OCI-LY7 (cell line): ENCODE measurements at regions not wholly inside any gene's neighbourhood (a gene's known extent, or its start where the extent isn't known, plus 50 kb on each side); places are given as distances from the start of the nearest gene placed in this dataset.

Experiments used
- BruUV-seq: library from RNA; stranded (reverse); fragments of 400-500 nt; replicated peaks from 2 replicates; lab custom pipeline; 2021; lab: Mats Ljungman, UMichigan
- CTCF ChIA-PET: fragments of 300-600 bp; sonication (Branson Sonifier 250); formaldehyde crosslinking; loops from one replicate; lab custom pipeline; 2022; ENCODE audit warnings: antibody characterized with exemption; ENCODE audit not compliant: unreplicated experiment; lab: Charles Lee
- POLR2A ChIA-PET: fragments of 300-600 bp; sonication (Branson Sonifier 250); formaldehyde crosslinking; loops from one replicate; lab custom pipeline; 2022; ENCODE audit warnings: antibody characterized with exemption; lab: Charles Lee
- DNase-seq: peaks from one replicate; pipeline ENCODE4 v3.0.0-alpha.2; 2015; ENCODE audit warnings: low spot score
- H2AFZ ChIP-seq: fragments of 200-600 bp; sonication (generic), shearing (Covaris generic); 2 replicates; pipeline ENCODE4 v1.6.1; 2014; ENCODE audit warnings: mild to moderate bottlenecking, antibody characterized with exemption, low read length, moderate library complexity
- H3K27ac ChIP-seq: fragments of 200-600 bp; sonication (generic); 2 replicates; pipeline ENCODE4 v1.5.1; 2014; ENCODE audit warnings: mixed run types, low read depth, mild to moderate bottlenecking, moderate library complexity, low read length, inconsistent platforms; ENCODE audit not compliant: poor library complexity, severe bottlenecking
- H3K36me3 ChIP-seq: fragments of 200-600 bp; sonication (generic); 2 replicates; pipeline ENCODE4 v1.6.1; 2014; ENCODE audit warnings: mild to moderate bottlenecking, antibody characterized with exemption, low read length, moderate library complexity, mixed read lengths; ENCODE audit not compliant: insufficient read depth
- H3K4me1 ChIP-seq: fragments of 200-600 bp; sonication (generic); 2 replicates; pipeline ENCODE4 v1.5.1; 2014; ENCODE audit warnings: mild to moderate bottlenecking, low read length; ENCODE audit not compliant: insufficient read depth, poor library complexity, severe bottlenecking
- H3K4me2 ChIP-seq: fragments of 200-600 bp; sonication (generic); 2 replicates; pipeline ENCODE4 v1.6.1; 2014; ENCODE audit warnings: mild to moderate bottlenecking, low read length
- H3K4me3 ChIP-seq: fragments of 200-600 bp; sonication (generic); 2 replicates; pipeline ENCODE4 v1.5.1; 2014; ENCODE audit warnings: mild to moderate bottlenecking, low read depth, low read length; ENCODE audit not compliant: poor library complexity, severe bottlenecking
- H3K79me2 ChIP-seq: fragments of 200-600 bp; sonication (generic); 2 replicates; pipeline ENCODE4 v1.6.1; 2016; ENCODE audit warnings: low read depth, mild to moderate bottlenecking, low read length, moderate library complexity, mixed read lengths; ENCODE audit not compliant: insufficient read depth
- H3K9me2 ChIP-seq: fragments of 200-600 bp; sonication (generic); 2 replicates; pipeline ENCODE4 v1.6.1; 2016; ENCODE audit warnings: mild to moderate bottlenecking, low read length, mixed read lengths; ENCODE audit not compliant: insufficient read depth
- H3K9me3 ChIP-seq: fragments of 200-600 bp; sonication (generic); 2 replicates; pipeline ENCODE4 v1.6.1; 2014; ENCODE audit warnings: mild to moderate bottlenecking, mixed run types, low read length, mixed read lengths
- H4K20me1 ChIP-seq: fragments of 200-600 bp; sonication (generic); 2 replicates; pipeline ENCODE4 v1.6.1; 2014; ENCODE audit warnings: mild to moderate bottlenecking, antibody characterized with exemption, low read length, moderate library complexity, mixed read lengths; ENCODE audit not compliant: insufficient read depth
- EZH2phosphoT487 ChIP-seq: fragments of 200-600 bp; sonication (generic); IDR thresholded peaks from 2 replicates; pipeline ENCODE4 v1.6.1; 2018; ENCODE audit warnings: low read depth, borderline replicate concordance, mild to moderate bottlenecking, mixed run types, antibody characterized with exemption, low read length, moderate library complexity, mixed read lengths
- intact Hi-C: fragments of 100-400 bp; cut with micrococcal nuclease; formaldehyde crosslinking; loops from one replicate; pipeline ENCODE4 v1.10.0; 2022; ENCODE audit not compliant: unreplicated experiment
- TF ChIP-seq, protein P1 (sequence below): fragments of 200-600 bp; sonication (generic); conservative IDR thresholded peaks from 2 replicates; pipeline ENCODE4 v1.5.1; 2014; ENCODE audit warnings: mild to moderate bottlenecking, antibody characterized with exemption, low read length, moderate library complexity, mixed read lengths

DNA sequence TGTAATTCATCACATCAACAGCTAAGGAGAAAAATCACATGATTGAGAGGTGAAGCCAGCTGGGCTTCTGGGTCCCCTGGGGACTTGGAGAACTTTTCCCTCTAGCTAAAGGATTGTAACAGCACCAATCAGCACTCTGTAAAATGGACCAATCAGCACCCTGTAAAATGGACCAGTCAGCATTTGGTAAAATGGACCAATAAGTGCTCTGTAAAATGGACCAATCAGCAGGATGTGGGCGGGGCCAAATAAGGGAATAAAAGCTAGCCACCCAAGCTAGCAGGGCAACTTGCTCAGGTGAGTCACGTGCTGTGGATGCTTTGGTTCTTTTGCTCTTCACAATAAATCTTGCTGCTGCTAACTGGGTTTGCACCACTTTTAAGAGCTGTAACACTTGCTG is 1248.3 kb downstream of the PCDH18 start:
- H3K4me2 ChIP-seq, result no peak overlapping the region
- H3K9me3 ChIP-seq, result no peaks in the 10 kb centered on the region
- H4K20me1 ChIP-seq, result no peaks in the 10 kb centered on the region
- H2AFZ ChIP-seq, result no peak overlapping the region
- no peaks in the 10 kb centered on the region for H3K36me3 ChIP-seq
- TF ChIP-seq, protein P1, sequence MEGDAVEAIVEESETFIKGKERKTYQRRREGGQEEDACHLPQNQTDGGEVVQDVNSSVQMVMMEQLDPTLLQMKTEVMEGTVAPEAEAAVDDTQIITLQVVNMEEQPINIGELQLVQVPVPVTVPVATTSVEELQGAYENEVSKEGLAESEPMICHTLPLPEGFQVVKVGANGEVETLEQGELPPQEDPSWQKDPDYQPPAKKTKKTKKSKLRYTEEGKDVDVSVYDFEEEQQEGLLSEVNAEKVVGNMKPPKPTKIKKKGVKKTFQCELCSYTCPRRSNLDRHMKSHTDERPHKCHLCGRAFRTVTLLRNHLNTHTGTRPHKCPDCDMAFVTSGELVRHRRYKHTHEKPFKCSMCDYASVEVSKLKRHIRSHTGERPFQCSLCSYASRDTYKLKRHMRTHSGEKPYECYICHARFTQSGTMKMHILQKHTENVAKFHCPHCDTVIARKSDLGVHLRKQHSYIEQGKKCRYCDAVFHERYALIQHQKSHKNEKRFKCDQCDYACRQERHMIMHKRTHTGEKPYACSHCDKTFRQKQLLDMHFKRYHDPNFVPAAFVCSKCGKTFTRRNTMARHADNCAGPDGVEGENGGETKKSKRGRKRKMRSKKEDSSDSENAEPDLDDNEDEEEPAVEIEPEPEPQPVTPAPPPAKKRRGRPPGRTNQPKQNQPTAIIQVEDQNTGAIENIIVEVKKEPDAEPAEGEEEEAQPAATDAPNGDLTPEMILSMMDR, result no peak
- no peak for TF ChIP-seq EZH2phosphoT487
- no peak overlapping the region for H3K4me3 ChIP-seq
- no peak overlapping the region for H3K27ac ChIP-seq
- ChIA-PET POLR2A (interaction anchor here (1.1 kb wide), 1 partner anchor 13 kb away, joined by 4 read pairs; no protein-coding TSS in a partner anchor), CTCF (no interaction called here)
- no TSS peak for BruUV-seq
- H3K9me2 ChIP-seq, result no peaks in the 10 kb centered on the region
- H3K4me1 ChIP-seq, result no peaks in the 10 kb centered on the region
- H3K79me2 ChIP-seq, result no peaks in the 10 kb centered on the region
- no peak for DNase-seq
- intact Hi-C loops, result no loop called here

DNA sequence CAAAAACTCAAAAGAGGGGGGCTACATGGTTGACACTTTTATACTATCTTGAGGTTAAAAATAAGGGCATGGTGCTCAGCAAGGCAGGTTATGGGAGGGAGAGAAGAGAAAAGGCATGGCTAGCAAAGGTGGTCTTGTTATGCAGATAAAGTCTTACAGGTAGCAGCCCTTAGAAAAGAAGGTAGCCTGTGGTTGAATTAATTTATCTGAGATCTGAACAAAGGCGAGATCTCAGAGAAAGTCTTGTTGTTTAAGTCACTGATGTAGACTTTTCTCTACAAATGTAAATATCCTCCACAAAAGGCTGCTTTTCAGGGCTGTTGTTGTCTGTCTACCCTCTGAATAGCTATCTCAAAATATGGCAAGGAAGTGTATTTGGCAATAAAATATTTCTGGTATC is 1250.4 kb downstream of the PCDH18 start:
- ChIA-PET POLR2A (no interaction called here), CTCF (no interaction called here)
- H3K4me3 ChIP-seq, result no peak overlapping the region
- no TSS peak for BruUV-seq
- intact Hi-C loops, result no loop called here
- H3K9me2 ChIP-seq, result no peaks in the 10 kb centered on the region
- no peaks in the 10 kb centered on the region for H3K79me2 ChIP-seq
- DNase-seq, result no peak
- H3K4me2 ChIP-seq, result no peak overlapping the region
- H3K27ac ChIP-seq, result no peak overlapping the region
- TF ChIP-seq, protein P1, result no peak
- no peak for TF ChIP-seq EZH2phosphoT487
- no peaks in the 10 kb centered on the region for H3K9me3 ChIP-seq
- H3K4me1 ChIP-seq, result no peaks in the 10 kb centered on the region
- H4K20me1 ChIP-seq, result no peaks in the 10 kb centered on the region
- H3K36me3 ChIP-seq, result no peaks in the 10 kb centered on the region
- H2AFZ ChIP-seq, result no peak overlapping the region

DNA sequence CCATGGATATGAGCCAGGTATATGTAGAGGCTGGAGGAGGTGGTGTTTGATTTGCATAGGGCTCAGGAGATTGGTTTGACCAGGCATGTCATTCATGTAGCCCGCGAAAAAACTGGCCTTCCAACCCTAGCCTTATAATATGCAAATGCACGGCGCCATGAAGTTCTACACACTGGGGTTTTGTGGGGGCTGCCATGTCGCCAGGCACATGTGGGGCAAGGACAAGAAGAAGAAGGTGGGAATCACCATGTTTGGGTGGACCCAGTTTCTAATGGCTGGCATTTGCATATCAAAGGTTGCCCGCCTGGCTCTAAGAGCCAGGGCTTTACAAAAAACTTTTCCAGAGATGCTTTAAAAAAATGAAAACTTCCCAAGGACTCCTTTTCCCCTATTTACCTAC is 1251.0 kb downstream of the PCDH18 start:
- no peak overlapping the region for H3K4me2 ChIP-seq
- DNase-seq, result no peak
- CTCF ChIA-PET, result no interaction called here

More for the DNA sequence above, 1251.0 kb downstream of the PCDH18 start:
- Histone ChIP-seq H4K20me1 (no peaks in the 10 kb centered on the region), H3K9me3 (no peaks in the 10 kb centered on the region), H3K4me1 (no peaks in the 10 kb centered on the region), H3K4me3 (no peak overlapping the region), H3K36me3 (no peaks in the 10 kb centered on the region), H3K27ac (no peak overlapping the region), H2AFZ (no peak overlapping the region), H3K9me2 (no peaks in the 10 kb centered on the region), H3K79me2 (no peaks in the 10 kb centered on the region)
- BruUV-seq, result no TSS peak
- intact Hi-C loops, result no loop called here
- TF ChIP-seq, protein P1, result no peak
- TF ChIP-seq EZH2phosphoT487, result no peak
- POLR2A ChIA-PET, result interaction anchor here (0.6 kb wide), 1 partner anchor 254 kb away, joined by 6 read pairs; no protein-coding TSS in a partner anchor
